ENCODE measurements at regions not wholly inside any gene's neighbourhood (a gene's known extent, or its start where the extent isn't known, plus 50 kb on each side); places are given as distances from the start of the nearest gene placed in this dataset.

- Histone ChIP-seq H3K4me1 (ENCODE audit: insufficient read depth) (0 out of 2 replicates have a peak, but pooled peaks cover 9% of the 10 kb centered on the region), H3K27me3 (ENCODE audit: insufficient read depth) (no peaks in the 10 kb centered on the region), H3K9me2 (ENCODE audit: insufficient read depth) (peaks cover 7% of the 10 kb centered on the region), H3K27ac (ENCODE audit: low read depth) (no peak overlapping the region), H3K36me3 (ENCODE audit: insufficient read depth) (no peaks in the 10 kb centered on the region), H3K4me3 (no peak overlapping the region), H3F3A (replicated peaks; ENCODE audit: low read depth) (no peaks in the 10 kb centered on the region), H2AFZ (no peak overlapping the region; the same call in 1 of the 2 replicates), H3K79me2 (replicated peaks; ENCODE audit: insufficient read depth) (no peaks in the 10 kb centered on the region), H3K4me2 (no peak overlapping the region), H4K20me1 (replicated peaks; ENCODE audit: insufficient read depth) (no peaks in the 10 kb centered on the region)
- H3K9me3 Mint-ChIP-seq = no peaks in the 10 kb centered on the region
- DNase-seq (ENCODE audit: low spot score) = peak; percentile 45
- H3K4me3 Mint-ChIP-seq = no peak overlapping the region
- TF ChIP-seq ZNF462 (CRISPR knock-in tag; IDR thresholded peaks at IDR 0.05) = no peak
- no peaks in the 10 kb centered on the region for H3K27me3 Mint-ChIP-seq (ENCODE audit: insufficient read depth, low read depth, poor library complexity)
- no peak for ATAC-seq
- no peaks in the 10 kb centered on the region for H3K36me3 Mint-ChIP-seq (ENCODE audit: low read depth)
- H3K4me1 Mint-ChIP-seq = peaks cover 8% of the 10 kb centered on the region
- no peak overlapping the region for H3K27ac Mint-ChIP-seq
These were observed 1040.5 kb upstream of the ACVR2A start for GRCh38 chr2:146804288-146804687.

GRCh38 chr2:146801886-146802285, 1042.9 kb upstream of the ACVR2A start:
- no peaks in the 10 kb centered on the region for H3K9me3 Mint-ChIP-seq
- Histone ChIP-seq H3K36me3 (ENCODE audit: insufficient read depth) (no peaks in the 10 kb centered on the region), H4K20me1 (replicated peaks; ENCODE audit: insufficient read depth) (no peaks in the 10 kb centered on the region), H3K9me2 (ENCODE audit: insufficient read depth) (peaks cover 7% of the 10 kb centered on the region), H3K27ac (ENCODE audit: low read depth) (no peak overlapping the region), H3K4me3 (no peak overlapping the region), H3K4me1 (ENCODE audit: insufficient read depth) (0 out of 2 replicates have a peak, but pooled peaks cover 9% of the 10 kb centered on the region), H3K79me2 (replicated peaks; ENCODE audit: insufficient read depth) (no peaks in the 10 kb centered on the region), H2AFZ (no peak overlapping the region), H3F3A (replicated peaks; ENCODE audit: low read depth) (no peaks in the 10 kb centered on the region), H3K4me2 (no peak overlapping the region), H3K27me3 (ENCODE audit: insufficient read depth) (no peaks in the 10 kb centered on the region)
- peaks cover 9% of the 10 kb centered on the region; the same call in 2 of the 3 replicates for H3K4me1 Mint-ChIP-seq
- DNase-seq (ENCODE audit: low spot score) (no peak), ATAC-seq (no peak)
- no peaks in the 10 kb centered on the region for H3K36me3 Mint-ChIP-seq (ENCODE audit: low read depth)
- no peaks in the 10 kb centered on the region for H3K27me3 Mint-ChIP-seq (ENCODE audit: insufficient read depth, low read depth, poor library complexity)
- H3K27ac Mint-ChIP-seq = no peak overlapping the region
- H3K4me3 Mint-ChIP-seq = no peak overlapping the region
- no peak for TF ChIP-seq ZNF462 (CRISPR knock-in tag; IDR thresholded peaks at IDR 0.05)
- no peak for TF ChIP-seq CREB1 (CRISPR knock-in tag; IDR thresholded peaks at IDR 0.05; ENCODE audit: low read depth)
- no peak for TF ChIP-seq EZH2 (IDR thresholded peaks at IDR 0.05; ENCODE audit: low read depth, unreplicated experiment)
- no peak for TF ChIP-seq ZNF331 (CRISPR knock-in tag; IDR thresholded peaks at IDR 0.05; ENCODE audit: low read depth)

Data from GM23338 (cell line).